Astrocyte of the hippocampus (primary cell): ENCODE measurements at regions not wholly inside any gene's neighbourhood (a gene's known extent, or its start where the extent isn't known, plus 50 kb on each side); places are given as distances from the start of the nearest gene placed in this dataset.

Source experiments
- DNase-seq: peaks from one replicate; pipeline ENCODE4 v3.0.0; 2011; ENCODE audit warnings: low read depth, low spot score

- DNase-seq = no peak
Observed at GRCh38 chr9:78563269-78563668, 266.3 kb downstream of the PSAT1 start.

DNA sequence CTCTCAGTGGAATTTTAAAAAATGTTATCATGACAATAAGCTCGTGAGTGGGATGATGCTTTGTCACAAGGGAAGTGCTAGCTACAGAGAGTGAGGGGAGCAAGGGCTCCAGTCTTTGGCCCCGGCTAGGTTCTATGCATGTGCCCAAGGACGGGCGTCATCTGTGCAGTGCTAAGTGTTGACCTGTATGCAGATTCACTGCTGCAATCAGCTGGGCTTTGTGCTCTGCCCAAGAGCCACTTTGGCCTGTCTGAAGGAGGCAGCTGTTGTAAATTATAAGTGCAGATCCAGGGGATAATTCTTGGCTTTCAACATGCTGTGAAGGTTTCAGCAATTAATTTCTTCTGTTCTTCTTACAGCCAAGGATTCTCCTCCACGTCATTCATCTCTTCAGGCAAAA lies 268.6 kb downstream of the PSAT1 start:
- no peak for DNase-seq

- peak; percentile 44 for DNase-seq
Observed at GRCh38 chr9:78566521-78566920, 269.6 kb downstream of the PSAT1 start.

DNA sequence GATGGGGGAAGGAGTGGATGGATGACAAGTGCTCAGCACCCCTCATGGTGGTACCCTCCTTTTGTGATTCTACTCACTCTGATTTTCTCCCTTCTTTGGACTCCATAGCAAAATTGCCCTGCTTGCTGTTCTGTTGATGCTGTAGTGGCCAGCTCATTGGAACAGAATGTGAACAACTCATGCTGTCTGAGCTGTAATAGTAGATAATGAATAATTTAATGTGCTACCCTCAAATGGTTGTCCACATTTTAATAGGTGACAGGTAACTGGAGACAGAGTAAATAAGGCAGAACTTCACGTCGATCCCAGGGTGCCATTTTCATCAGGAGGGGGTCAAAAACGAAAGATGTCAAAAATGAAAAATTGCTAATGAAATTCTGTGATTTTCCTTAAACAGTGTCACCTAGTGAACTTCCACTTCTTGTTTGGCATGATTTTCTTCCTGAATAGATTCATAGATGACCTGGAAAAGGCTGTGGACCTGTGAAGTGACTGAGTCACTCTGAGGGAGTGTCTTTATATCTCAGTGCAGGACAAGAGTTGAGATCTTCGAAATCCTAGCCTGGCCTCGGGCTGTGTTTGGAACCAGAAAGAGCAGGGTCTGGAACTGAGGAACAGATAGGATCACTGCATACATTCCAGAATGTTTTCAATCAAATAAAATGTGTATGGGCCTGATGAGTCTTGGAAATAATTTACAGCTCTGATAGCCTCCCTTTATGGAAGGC lies 270.2 kb downstream of the PSAT1 start:
- DNase-seq = peak; percentile 81

GRCh38 chr9:78567693-78568092 lies 270.8 kb downstream of the PSAT1 start:
- peak; percentile 34 for DNase-seq

DNA sequence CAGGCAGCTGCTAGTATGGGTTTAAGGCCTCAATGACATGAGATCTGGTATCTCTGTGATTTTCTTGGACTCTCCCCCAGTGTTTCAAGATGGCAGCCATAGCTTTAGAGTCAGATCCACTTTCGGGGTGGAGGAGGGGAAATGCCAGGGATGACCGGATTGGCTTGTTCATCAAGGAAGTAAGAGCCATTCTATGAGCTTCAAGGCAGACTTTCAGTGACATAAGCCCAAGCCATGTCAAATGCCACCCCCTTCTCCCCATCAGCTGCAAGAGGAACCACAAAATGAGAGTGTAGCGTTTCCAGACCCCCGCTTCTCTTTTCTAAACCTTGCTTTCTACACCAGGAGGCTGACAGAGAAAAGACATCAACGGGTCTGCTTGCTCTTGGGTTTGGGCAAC lies 271.8 kb downstream of the PSAT1 start:
- no peak for DNase-seq

DNA sequence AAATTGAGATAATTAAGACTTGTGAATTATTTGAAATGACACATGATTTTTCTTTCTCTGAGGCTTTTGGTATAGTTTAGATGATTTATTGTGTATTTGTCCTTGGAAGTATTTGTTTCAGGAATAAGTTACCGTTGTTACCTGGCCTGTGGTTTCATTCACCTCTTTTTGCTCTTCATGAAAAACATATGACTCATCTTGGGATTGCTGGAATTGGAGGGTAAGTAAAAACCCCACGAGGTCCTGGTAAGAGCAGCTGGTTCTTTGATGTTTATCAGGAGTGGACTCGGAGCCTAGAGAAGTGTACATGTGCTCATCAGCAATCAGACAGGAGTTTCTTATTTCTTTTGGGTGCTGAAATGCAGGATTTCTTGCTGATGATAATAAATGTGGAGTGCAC lies 275.3 kb downstream of the PSAT1 start:
- no peak for DNase-seq

GRCh38 chr9:78573205-78573604 lies 276.3 kb downstream of the PSAT1 start:
- DNase-seq = peak; percentile 53

DNA sequence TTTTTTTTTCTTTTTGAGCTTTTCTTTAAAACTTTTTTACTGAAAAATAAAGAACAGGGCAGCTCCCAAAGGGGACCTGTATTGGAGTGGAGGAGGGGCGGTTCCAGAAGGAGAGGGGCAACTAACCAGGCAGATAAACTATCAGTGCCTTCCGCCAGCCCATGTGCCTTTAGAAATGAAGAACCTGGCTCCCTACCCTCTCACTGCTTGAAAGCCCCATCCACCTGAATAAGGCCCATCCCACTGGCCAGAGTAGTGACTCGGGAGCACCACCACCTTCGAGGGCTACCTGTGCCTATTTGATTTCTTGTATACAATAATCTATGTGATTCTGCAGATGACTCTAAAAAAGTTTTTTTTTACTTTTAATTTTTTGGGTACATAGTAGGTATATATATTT lies 276.7 kb downstream of the PSAT1 start:
- no peak for DNase-seq

GRCh38 chr9:78574354-78575045 lies 277.6 kb downstream of the PSAT1 start:
- peak; percentile 68 for DNase-seq

GRCh38 chr9:78575081-78575480 lies 278.2 kb downstream of the PSAT1 start:
- peak; percentile 49 for DNase-seq

- DNase-seq = peak; percentile 67
Observed at GRCh38 chr9:78575771-78576170, 278.8 kb downstream of the PSAT1 start.

DNA sequence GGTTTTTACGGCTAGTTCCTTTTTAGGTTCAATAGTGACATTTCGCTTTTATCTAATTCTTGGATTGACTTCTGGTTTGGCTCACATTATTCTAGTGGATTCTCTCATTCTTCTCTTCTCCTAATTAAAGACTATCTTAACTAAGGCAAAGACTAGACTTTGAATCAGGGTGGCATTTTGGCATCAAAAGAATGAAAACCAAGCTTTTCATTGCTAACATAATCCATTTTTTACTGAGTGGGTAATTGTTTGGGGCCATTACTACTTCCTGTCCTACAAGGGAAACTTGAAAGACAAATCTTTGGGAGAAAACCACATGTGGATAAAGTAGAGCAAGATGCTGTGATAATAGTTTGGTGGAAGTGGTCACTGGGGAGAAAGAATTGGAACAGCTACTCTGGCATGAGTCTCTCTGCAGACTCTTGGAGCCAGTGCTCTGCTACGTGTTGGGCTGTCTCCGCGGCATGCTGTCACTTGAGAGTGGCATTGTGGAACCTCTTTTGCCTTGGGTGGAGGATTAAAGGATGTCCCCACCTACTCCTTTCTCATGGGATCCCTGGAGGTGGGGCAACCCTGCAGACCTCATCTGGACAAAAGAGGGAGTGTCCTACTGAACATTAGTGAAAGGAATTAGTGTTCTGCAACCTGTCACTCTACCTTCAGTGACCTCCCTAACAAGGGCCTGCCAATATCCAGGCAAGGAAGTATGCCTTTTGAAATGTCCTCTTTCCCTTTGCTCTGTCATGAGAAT lies 280.4 kb downstream of the PSAT1 start:
- no peak for DNase-seq

- DNase-seq = no peak
Observed at GRCh38 chr9:78578072-78578471, 281.1 kb downstream of the PSAT1 start.

GRCh38 chr9:78582821-78583220 lies 285.9 kb downstream of the PSAT1 start:
- DNase-seq = no peak

DNA sequence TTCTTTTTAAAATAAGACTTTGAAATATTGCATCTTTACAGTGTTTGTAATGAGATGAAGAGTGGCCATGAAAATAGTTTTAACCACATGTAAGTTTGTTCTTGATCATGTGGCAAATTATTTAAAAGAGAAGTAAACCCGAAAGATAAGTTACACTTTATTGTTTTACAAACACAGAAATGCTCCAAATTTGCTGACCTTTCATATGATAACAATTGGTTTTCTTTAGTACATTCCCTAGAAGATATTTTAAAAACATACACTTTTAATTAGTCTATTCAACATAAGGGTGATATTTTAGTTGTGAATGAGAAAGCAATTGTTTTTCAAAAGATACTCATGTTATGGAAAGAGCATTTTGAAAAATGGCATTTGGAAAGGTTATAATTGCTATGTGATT lies 287.7 kb downstream of the PSAT1 start:
- DNase-seq = no peak

DNA sequence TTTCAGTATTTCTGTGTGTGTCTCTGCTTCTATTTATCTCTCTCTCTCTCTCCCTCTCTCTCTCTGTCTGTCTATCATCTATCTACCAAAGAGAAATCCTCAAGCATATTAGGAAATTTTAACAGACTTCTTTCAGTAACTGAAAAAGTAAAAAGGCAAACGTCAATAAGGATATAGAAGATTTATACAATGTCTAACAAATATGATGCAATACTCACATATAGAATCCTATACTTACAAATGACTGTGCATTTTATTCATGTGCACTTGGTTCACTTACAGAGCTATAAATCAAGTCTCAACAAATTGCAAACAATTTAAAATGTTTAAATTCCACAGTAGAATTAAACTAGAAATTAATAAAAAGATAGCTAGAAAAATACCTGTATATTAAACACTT lies 289.0 kb downstream of the PSAT1 start:
- no peak for DNase-seq

DNA sequence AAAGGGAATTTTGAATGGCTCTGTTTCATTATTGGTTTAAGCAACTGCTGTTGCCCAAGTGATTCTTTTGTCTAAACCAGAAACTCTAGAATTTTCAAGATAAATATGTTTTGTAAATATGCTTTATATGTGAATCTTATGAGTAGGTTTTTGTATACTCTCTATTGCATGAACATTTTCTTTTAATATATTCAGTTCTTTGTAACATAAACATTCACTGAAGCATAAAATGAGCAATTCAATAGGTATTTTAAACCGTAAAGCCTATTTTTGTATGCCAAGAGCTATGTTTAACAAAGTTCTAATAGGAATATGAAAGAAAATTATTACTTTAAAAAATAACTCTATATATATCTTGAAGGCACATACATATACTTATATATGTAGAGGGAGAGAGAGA lies 293.1 kb downstream of the PSAT1 start:
- DNase-seq = no peak

DNA sequence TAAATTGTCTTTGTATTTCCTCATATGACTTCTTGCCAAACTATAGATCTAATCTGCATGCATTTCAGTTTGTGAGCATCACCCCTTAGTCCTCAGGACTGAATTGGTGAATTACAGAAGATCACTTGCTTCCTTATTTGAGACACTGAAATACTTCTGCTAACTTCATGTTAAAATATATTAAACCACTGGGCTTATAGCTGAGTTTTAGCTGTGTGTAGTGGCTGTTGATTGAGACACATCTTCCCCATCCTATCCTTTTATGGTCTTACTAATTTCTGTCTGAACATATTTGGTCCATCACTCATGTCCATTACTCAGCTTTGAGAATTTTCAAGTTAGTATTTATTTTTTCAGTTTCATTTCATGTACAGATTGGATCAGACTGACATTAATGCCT lies 295.9 kb downstream of the PSAT1 start:
- DNase-seq = peak; percentile 19

GRCh38 chr9:78595200-78595945 lies 298.4 kb downstream of the PSAT1 start:
- DNase-seq = peak; percentile 55

GRCh38 chr9:78596346-78596745 lies 299.4 kb downstream of the PSAT1 start:
- DNase-seq = no peak

GRCh38 chr9:78598120-78598519 lies 301.2 kb downstream of the PSAT1 start:
- no peak for DNase-seq
